ENCODE measurements at regions not wholly inside any gene's neighbourhood (a gene's known extent, or its start where the extent isn't known, plus 50 kb on each side); places are given as distances from the start of the nearest gene placed in this dataset.

DNA sequence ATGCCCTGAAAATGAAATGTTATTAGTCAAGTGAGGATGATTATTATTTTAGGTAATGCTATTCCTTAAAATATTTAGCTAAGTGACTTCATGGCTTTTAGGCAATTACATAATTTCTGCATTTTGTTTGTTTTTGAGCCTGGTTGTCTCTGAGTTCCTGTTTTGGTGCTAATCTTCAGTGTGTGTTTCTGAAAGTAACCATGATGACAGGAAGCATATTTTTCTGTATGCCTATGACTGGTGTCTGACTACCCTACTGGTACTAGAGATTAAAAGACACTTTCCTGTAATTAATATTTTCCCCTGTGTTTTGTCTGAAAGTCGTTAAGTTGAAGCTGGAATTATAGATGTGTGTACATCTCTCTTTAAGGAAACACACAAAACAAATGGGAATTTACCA lies 295.0 kb upstream of the SPRED2 start:
- no CpG with 5 or more reads among the region's 1 CpG for WGBS (ENCODE audit: insufficient coverage)
- DNase-seq: no peak
- no peaks in the 10 kb centered on the region for H3K36me3 ChIP-seq (ENCODE audit: control insufficient read depth, insufficient read depth, low read length)
- no peaks in the 10 kb centered on the region for H3K4me1 ChIP-seq (ENCODE audit: control insufficient read depth, insufficient read depth, low read length)
- peaks cover 2% of the 10 kb centered on the region for H3K9me3 ChIP-seq (replicated peaks; ENCODE audit: control insufficient read depth, low read depth, low read length)
- H3K4me3 ChIP-seq (ENCODE audit: low read length): no peak overlapping the region
- H3K27ac ChIP-seq (ENCODE audit: low read length): no peak overlapping the region
- peaks cover 3% of the 10 kb centered on the region for H3K27me3 ChIP-seq (ENCODE audit: control insufficient read depth, insufficient read depth, low read length)

DNA sequence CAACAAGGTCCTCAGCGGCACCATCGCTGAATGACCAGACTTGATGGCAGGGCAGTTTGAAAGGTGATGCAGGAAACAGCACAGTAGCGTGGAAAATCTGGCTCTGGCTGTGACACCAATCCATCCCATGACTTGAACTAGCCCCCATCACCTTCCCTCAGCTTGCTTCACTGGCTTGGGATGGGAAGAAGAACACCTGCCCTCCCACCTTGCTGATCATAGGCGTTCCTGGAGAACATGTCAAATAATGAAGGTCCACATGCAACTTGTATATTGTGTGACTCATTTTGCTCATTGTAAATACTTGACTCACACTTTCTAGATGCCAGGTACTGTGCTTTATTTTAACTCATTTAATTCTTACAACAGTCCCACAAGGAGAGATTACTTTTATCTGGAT lies 292.4 kb upstream of the SPRED2 start:
- Histone ChIP-seq H3K4me3 (ENCODE audit: low read length) (no peak overlapping the region), H3K4me1 (ENCODE audit: control insufficient read depth, insufficient read depth, low read length) (no peaks in the 10 kb centered on the region), H3K27me3 (ENCODE audit: control insufficient read depth, insufficient read depth, low read length) (peaks cover 7% of the 10 kb centered on the region), H3K27ac (ENCODE audit: low read length) (no peak overlapping the region), H3K36me3 (ENCODE audit: control insufficient read depth, insufficient read depth, low read length) (no peaks in the 10 kb centered on the region), H3K9me3 (replicated peaks; ENCODE audit: control insufficient read depth, low read depth, low read length) (peaks cover 2% of the 10 kb centered on the region)
- WGBS (ENCODE audit: insufficient coverage): 86% methylated on average over 2 of the region's 4 CpGs
- DNase-seq: no peak

DNA sequence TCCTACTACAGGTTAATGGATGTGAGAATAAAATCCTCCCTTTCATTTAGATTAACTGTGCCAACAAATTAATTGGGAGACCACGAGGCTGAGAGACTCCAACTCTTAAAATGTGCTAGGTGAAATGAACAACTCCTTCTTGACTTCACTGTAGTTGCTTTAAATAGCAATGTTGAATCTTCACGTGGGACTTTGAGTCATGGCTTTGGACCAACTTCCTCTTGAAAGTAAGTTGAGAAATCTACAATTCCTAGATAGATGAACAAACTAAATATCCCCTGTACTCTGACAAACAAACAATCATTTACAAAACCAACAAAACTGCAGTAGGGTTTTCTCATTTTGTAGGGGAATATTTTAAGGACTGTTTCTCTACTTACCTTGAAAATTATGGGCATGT lies 291.9 kb upstream of the SPRED2 start:
- no CpG with 5 or more reads among the region's 2 CpGs for WGBS (ENCODE audit: insufficient coverage)
- H3K9me3 ChIP-seq (replicated peaks; ENCODE audit: control insufficient read depth, low read depth, low read length): peaks cover 2% of the 10 kb centered on the region
- DNase-seq: peak; percentile 16
- H3K27ac ChIP-seq (ENCODE audit: low read length): no peak overlapping the region
- no peak overlapping the region for H3K4me3 ChIP-seq (ENCODE audit: low read length)
- peaks cover 7% of the 10 kb centered on the region for H3K27me3 ChIP-seq (ENCODE audit: control insufficient read depth, insufficient read depth, low read length)
- H3K36me3 ChIP-seq (ENCODE audit: control insufficient read depth, insufficient read depth, low read length): no peaks in the 10 kb centered on the region
- H3K4me1 ChIP-seq (ENCODE audit: control insufficient read depth, insufficient read depth, low read length): no peaks in the 10 kb centered on the region

DNA sequence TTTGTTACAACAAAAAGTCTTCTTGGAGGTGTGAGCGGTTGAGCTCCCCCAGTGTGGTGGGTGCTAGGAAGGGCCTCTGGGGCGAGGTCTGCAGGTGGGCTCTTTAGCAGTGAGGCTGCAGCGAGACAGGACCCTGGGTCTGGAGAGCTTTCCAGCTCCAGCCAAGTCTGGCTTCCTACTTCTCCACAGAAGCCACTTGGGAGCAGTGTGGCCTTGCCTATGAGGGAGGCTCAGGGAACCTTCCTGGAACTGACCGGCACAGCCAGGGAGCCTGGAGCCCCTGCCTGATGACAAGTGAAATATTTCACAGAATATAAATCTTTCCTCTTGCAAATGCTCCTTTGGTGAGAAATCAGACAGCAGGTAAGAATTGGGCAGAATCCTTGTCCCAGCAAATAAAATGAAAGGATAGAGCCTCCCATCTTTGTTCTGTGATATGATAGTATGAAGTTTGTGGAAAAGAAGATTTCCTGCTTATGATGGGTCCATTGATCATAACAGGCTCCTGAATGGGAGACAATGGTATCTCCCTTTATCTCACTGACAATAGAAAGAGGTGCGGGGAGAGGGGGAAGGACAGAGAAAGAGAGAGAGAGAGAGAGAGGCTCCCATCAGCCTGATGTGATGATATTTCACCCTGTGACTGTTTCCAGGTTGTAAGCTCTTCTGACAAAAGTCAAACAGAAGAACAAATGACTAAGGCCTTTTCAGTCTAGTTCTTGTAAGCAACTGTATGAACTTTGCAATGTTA lies 289.8 kb upstream of the SPRED2 start:
- Histone ChIP-seq H3K36me3 (ENCODE audit: control insufficient read depth, insufficient read depth, low read length) (no peaks in the 10 kb centered on the region), H3K4me1 (ENCODE audit: control insufficient read depth, insufficient read depth, low read length) (no peaks in the 10 kb centered on the region), H3K9me3 (replicated peaks; ENCODE audit: control insufficient read depth, low read depth, low read length) (peaks cover 2% of the 10 kb centered on the region), H3K27me3 (ENCODE audit: control insufficient read depth, insufficient read depth, low read length) (peaks cover 7% of the 10 kb centered on the region), H3K27ac (ENCODE audit: low read length) (no peak overlapping the region), H3K4me3 (ENCODE audit: low read length) (no peak overlapping the region)
- peak; percentile 74 for DNase-seq
- WGBS (ENCODE audit: insufficient coverage): 66% methylated on average over 3 of the region's 5 CpGs

DNA sequence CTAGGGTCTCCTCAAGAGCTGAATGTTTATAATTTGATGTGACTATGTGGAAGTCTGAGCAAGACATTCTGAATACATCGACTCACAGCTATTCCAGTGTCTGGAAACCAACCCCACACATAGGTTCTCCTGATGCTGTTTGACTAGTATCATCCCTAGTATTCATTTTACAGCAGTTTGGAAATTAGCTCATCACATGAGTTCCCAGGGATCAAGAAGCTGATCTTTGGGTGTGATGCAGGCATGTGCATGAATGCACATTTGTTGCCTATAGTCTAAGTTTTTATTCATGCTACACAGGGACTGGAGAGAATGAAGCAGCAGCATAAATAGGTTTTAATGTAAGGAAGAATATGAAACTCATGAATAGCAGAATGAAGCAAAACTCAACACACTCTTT lies 284.3 kb upstream of the SPRED2 start:
- Histone ChIP-seq H3K36me3 (ENCODE audit: control insufficient read depth, insufficient read depth, low read length) (no peaks in the 10 kb centered on the region), H3K4me3 (ENCODE audit: low read length) (no peak overlapping the region), H3K27ac (ENCODE audit: low read length) (no peak overlapping the region), H3K27me3 (ENCODE audit: control insufficient read depth, insufficient read depth, low read length) (no peaks in the 10 kb centered on the region), H3K9me3 (replicated peaks; ENCODE audit: control insufficient read depth, low read depth, low read length) (no peaks in the 10 kb centered on the region), H3K4me1 (ENCODE audit: control insufficient read depth, insufficient read depth, low read length) (no peaks in the 10 kb centered on the region)
- no CpG with 5 or more reads among the region's 1 CpG for WGBS (ENCODE audit: insufficient coverage)
- no peak for DNase-seq

DNA sequence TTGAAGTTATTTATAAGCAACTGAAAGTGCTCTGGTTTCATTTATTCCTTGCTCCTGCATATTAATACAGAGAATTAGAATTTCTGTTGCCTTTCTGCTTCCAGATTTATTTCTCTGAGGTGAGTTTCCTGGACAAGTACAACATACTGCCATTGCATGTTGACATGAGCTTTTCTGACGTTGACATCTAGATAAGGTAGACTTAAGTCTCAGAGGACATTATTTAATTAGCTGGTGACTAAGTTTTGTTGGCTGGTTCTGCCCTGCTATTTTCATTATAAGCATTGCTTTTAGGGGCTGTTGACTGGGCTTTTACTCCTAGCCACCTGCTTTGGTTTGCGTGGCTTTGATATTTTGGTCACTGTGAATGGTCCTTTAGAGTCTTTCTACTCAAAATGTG lies 282.9 kb upstream of the SPRED2 start:
- no peak for DNase-seq
- Histone ChIP-seq H3K27ac (ENCODE audit: low read length) (no peak overlapping the region), H3K27me3 (ENCODE audit: control insufficient read depth, insufficient read depth, low read length) (no peaks in the 10 kb centered on the region), H3K36me3 (ENCODE audit: control insufficient read depth, insufficient read depth, low read length) (no peaks in the 10 kb centered on the region), H3K9me3 (replicated peaks; ENCODE audit: control insufficient read depth, low read depth, low read length) (no peaks in the 10 kb centered on the region), H3K4me3 (ENCODE audit: low read length) (no peak overlapping the region), H3K4me1 (ENCODE audit: control insufficient read depth, insufficient read depth, low read length) (no peaks in the 10 kb centered on the region)
- 100% methylated on average over 1 of the region's 2 CpGs for WGBS (ENCODE audit: insufficient coverage)

DNA sequence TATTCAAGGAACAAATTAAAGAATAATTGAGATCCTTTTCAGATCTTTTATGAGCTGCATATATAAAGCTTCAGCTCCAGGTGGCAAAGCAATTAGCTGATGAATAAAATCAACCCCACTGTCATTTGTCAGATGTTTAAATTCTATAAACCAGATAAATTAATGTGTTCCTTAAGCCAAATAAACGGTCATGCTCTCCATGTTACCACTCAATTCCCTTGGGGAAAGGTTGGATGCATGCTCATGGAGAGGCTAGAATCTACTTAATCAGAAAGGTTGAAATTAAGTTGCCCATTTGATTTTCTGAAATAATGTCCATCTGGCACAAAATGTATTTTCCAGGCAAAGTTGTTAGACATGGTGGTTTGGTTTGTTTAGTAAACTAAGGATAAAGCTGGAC lies 282.5 kb upstream of the SPRED2 start:
- no CpG with 5 or more reads among the region's 1 CpG for WGBS (ENCODE audit: insufficient coverage)
- no peaks in the 10 kb centered on the region for H3K27me3 ChIP-seq (ENCODE audit: control insufficient read depth, insufficient read depth, low read length)
- DNase-seq: no peak
- no peaks in the 10 kb centered on the region for H3K36me3 ChIP-seq (ENCODE audit: control insufficient read depth, insufficient read depth, low read length)
- no peak overlapping the region for H3K4me3 ChIP-seq (ENCODE audit: low read length)
- H3K9me3 ChIP-seq (replicated peaks; ENCODE audit: control insufficient read depth, low read depth, low read length): no peaks in the 10 kb centered on the region
- no peak overlapping the region for H3K27ac ChIP-seq (ENCODE audit: low read length)
- H3K4me1 ChIP-seq (ENCODE audit: control insufficient read depth, insufficient read depth, low read length): no peaks in the 10 kb centered on the region

DNA sequence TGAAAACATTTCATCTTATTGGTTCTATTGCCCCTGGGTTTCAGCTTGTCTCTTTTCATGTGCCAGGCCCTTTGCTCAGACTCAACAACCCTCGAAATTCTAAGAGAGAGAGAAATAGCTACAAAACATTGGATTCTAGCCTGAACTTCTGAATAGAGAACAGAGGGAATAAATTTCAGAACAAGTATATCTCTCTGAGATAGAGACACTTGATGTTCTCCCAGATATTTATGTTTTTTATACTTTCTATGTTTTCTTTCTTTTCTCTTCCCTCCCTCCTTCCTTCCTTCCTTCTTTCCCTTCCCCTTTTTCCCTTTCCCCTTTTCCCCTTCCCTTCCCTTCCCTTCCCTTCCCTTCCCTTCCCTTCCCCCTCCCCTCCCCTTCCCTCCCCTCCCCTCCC lies 279.5 kb upstream of the SPRED2 start:
- H3K27me3 ChIP-seq (ENCODE audit: control insufficient read depth, insufficient read depth, low read length): no peaks in the 10 kb centered on the region
- no peak overlapping the region for H3K4me3 ChIP-seq (ENCODE audit: low read length)
- WGBS (ENCODE audit: insufficient coverage): no CpG with 5 or more reads among the region's 1 CpG
- H3K9me3 ChIP-seq (replicated peaks; ENCODE audit: control insufficient read depth, low read depth, low read length): no peaks in the 10 kb centered on the region
- no peak for DNase-seq
- H3K36me3 ChIP-seq (ENCODE audit: control insufficient read depth, insufficient read depth, low read length): no peaks in the 10 kb centered on the region
- H3K27ac ChIP-seq (ENCODE audit: low read length): no peak overlapping the region
- no peaks in the 10 kb centered on the region for H3K4me1 ChIP-seq (ENCODE audit: control insufficient read depth, insufficient read depth, low read length)

DNA sequence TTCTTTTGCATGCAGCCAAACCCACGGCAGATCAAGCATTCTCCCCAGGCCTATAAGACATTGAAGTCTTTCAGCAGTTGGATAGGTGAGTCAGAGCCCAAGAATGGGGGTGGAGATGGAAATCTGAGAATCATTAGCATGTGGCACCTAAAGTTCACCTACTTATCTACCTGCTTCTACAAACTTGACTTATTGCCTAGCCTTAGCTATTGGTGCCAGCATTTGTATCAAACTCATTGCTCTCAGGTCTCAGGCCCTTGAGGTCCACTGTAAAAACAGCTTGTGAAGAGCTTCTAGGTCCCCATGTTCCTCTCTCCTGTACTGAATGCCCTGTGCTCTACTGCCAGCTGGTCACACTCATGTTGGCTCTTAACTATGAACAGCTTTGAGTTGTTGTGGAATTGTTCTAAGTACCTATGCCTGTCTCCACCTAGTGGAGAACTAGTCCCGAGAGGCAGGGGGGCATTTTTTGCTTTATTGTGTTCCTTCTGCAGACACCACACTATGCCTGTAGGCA lies 278.4 kb upstream of the SPRED2 start:
- DNase-seq: no peak
- Histone ChIP-seq H3K4me1 (ENCODE audit: control insufficient read depth, insufficient read depth, low read length) (no peaks in the 10 kb centered on the region), H3K27me3 (ENCODE audit: control insufficient read depth, insufficient read depth, low read length) (no peaks in the 10 kb centered on the region), H3K9me3 (replicated peaks; ENCODE audit: control insufficient read depth, low read depth, low read length) (no peaks in the 10 kb centered on the region), H3K4me3 (ENCODE audit: low read length) (no peak overlapping the region), H3K36me3 (ENCODE audit: control insufficient read depth, insufficient read depth, low read length) (no peaks in the 10 kb centered on the region), H3K27ac (ENCODE audit: low read length) (no peak overlapping the region)
- WGBS (ENCODE audit: insufficient coverage): no CpG with 5 or more reads among the region's 2 CpGs

DNA sequence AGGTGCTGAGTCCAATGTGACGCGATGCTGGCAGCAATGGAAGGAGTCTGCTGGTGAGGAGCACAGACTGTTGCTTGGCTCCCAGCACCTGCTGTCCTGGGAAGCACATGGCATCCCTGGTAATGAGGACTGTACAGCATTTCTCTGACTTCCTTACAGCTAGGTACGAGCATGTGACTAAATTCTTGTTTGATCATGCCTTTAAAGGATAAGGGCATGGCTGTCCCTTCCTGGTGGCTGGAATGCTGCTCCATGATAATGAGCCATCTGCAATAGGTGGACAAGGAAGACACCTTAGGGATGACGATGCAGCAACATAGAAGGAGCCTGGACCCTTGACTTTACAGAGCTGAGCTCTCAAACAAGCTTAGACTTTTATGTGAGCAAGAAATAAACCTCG lies 278.0 kb upstream of the SPRED2 start:
- H3K4me3 ChIP-seq (ENCODE audit: low read length): no peak overlapping the region
- H3K27me3 ChIP-seq (ENCODE audit: control insufficient read depth, insufficient read depth, low read length): no peaks in the 10 kb centered on the region
- 78% methylated on average over 3 of the region's 5 CpGs for WGBS (ENCODE audit: insufficient coverage)
- no peaks in the 10 kb centered on the region for H3K4me1 ChIP-seq (ENCODE audit: control insufficient read depth, insufficient read depth, low read length)
- DNase-seq: no peak
- H3K9me3 ChIP-seq (replicated peaks; ENCODE audit: control insufficient read depth, low read depth, low read length): no peaks in the 10 kb centered on the region
- no peak overlapping the region for H3K27ac ChIP-seq (ENCODE audit: low read length)
- H3K36me3 ChIP-seq (ENCODE audit: control insufficient read depth, insufficient read depth, low read length): no peaks in the 10 kb centered on the region

DNA sequence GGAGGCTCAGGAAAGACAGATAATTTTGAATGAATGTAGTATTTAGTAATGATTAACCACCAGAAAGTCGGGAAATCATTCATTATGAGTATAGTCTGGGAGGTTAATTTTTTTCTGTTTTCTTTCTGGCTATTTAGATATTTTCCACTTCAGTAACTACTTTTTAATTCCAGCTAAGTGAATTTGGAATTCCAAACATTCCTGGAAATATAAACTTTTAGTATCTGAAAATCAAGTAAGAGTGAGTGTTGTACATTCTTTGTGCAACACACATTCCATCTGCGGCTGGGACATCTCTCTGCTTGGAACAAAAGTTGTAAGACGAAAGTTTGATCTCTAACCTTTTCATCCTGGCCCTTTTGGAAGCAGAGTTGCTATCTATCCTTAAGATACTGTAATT lies 275.7 kb upstream of the SPRED2 start:
- Histone ChIP-seq H3K4me3 (ENCODE audit: low read length) (no peak overlapping the region), H3K27me3 (ENCODE audit: control insufficient read depth, insufficient read depth, low read length) (no peaks in the 10 kb centered on the region), H3K36me3 (ENCODE audit: control insufficient read depth, insufficient read depth, low read length) (no peaks in the 10 kb centered on the region), H3K4me1 (ENCODE audit: control insufficient read depth, insufficient read depth, low read length) (no peaks in the 10 kb centered on the region), H3K9me3 (replicated peaks; ENCODE audit: control insufficient read depth, low read depth, low read length) (no peaks in the 10 kb centered on the region), H3K27ac (ENCODE audit: low read length) (no peak overlapping the region)
- no CpG with 5 or more reads among the region's 3 CpGs for WGBS (ENCODE audit: insufficient coverage)
- no peak for DNase-seq

All from muscle of leg (tissue), 3 donors.